ENCODE measurements at regions not wholly inside any gene's neighbourhood (a gene's known extent, or its start where the extent isn't known, plus 50 kb on each side); places are given as distances from the start of the nearest gene placed in this dataset.
A peak's percentile ranks its signal among the peaks of the same experiment; 100 is the strongest.

DNA sequence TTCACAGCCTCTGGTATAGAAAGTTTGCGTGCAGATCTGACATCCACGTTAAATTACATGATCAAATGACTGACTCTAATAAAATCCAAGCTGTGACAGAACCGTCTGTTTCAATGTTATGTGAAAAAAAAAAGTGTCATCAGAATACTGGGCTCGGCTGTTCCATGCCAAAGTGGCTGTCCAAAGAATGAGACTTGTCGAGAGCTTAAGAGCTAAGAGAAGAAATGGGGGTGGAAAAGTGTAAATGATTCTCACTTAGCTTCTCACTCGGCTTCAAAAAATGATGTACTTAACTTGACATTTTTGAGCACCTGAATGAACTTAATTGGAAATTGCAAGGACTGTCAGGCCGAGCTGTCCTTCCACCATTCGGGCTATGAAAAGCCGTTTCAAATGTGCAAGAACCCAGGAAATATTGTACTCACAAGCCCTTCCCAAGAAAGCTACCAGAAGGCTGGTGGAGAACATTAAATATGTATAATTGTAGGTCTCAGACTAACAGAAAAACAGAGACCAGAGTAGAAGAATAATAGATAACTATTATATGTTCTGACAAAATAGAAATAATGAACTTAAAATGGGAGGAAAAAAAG, 78.0 kb downstream of the DIO3 start:
- Histone ChIP-seq H3K4me3 (replicated peaks; ENCODE audit: low read depth, low read length) (no peak overlapping the region), H3K36me3 (ENCODE audit: control insufficient read depth, insufficient read depth, low read length) (no peaks in the 10 kb centered on the region), H3K27me3 (replicated peaks; ENCODE audit: control insufficient read depth, insufficient read depth, low read length) (no peaks in the 10 kb centered on the region)
- DNase-seq (ENCODE audit: extremely low read depth, insufficient read length): no peak
- TF ChIP-seq, protein P1, sequence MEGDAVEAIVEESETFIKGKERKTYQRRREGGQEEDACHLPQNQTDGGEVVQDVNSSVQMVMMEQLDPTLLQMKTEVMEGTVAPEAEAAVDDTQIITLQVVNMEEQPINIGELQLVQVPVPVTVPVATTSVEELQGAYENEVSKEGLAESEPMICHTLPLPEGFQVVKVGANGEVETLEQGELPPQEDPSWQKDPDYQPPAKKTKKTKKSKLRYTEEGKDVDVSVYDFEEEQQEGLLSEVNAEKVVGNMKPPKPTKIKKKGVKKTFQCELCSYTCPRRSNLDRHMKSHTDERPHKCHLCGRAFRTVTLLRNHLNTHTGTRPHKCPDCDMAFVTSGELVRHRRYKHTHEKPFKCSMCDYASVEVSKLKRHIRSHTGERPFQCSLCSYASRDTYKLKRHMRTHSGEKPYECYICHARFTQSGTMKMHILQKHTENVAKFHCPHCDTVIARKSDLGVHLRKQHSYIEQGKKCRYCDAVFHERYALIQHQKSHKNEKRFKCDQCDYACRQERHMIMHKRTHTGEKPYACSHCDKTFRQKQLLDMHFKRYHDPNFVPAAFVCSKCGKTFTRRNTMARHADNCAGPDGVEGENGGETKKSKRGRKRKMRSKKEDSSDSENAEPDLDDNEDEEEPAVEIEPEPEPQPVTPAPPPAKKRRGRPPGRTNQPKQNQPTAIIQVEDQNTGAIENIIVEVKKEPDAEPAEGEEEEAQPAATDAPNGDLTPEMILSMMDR (IDR thresholded peaks at IDR 0.05; ENCODE audit: insufficient read depth, low read length, poor library complexity, severe bottlenecking): no peak

- H3K27me3 ChIP-seq (replicated peaks; ENCODE audit: control insufficient read depth, insufficient read depth, low read length): no peaks in the 10 kb centered on the region
- no peaks in the 10 kb centered on the region for H3K36me3 ChIP-seq (ENCODE audit: control insufficient read depth, insufficient read depth, low read length)
- no peak overlapping the region for H3K4me3 ChIP-seq (replicated peaks; ENCODE audit: low read depth, low read length)
- TF ChIP-seq, protein P1 (IDR thresholded peaks at IDR 0.05; ENCODE audit: insufficient read depth, low read length, poor library complexity, severe bottlenecking): no peak
- no peak for DNase-seq (ENCODE audit: extremely low read depth, insufficient read length)
These were observed 82.4 kb downstream of the DIO3 start for GRCh38 chr14:101643651-101644050.

- no peaks in the 10 kb centered on the region for H3K36me3 ChIP-seq (ENCODE audit: control insufficient read depth, insufficient read depth, low read length)
- H3K27me3 ChIP-seq (replicated peaks; ENCODE audit: control insufficient read depth, insufficient read depth, low read length): no peaks in the 10 kb centered on the region
- no peak for DNase-seq (ENCODE audit: extremely low read depth, insufficient read length)
These were observed 92.8 kb downstream of the DIO3 start for GRCh38 chr14:101654051-101654450.

DNA sequence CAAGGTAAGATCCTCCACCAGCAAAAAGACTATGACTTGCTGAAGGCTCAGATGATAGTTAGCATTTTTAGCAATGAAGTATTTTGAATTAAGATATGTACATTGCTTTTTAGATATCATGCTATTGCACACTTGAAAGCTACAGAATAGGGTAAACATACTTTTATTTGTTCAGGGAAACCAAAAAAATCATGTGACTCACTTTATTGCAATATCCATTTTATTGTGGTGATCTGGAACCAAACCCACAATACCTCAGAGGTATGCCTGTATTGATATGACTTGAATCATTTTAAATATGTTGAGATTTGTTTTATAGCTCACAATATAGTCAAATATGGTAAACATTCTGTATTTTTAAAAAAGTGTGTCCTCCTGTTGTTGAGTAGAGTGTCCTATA, 96.1 kb downstream of the DIO3 start:
- H3K4me3 ChIP-seq (replicated peaks; ENCODE audit: low read depth, low read length): no peak overlapping the region
- H3K27me3 ChIP-seq (replicated peaks; ENCODE audit: control insufficient read depth, insufficient read depth, low read length): no peaks in the 10 kb centered on the region
- no peak for DNase-seq (ENCODE audit: extremely low read depth, insufficient read length)
- TF ChIP-seq, protein P1 (IDR thresholded peaks at IDR 0.05; ENCODE audit: insufficient read depth, low read length, poor library complexity, severe bottlenecking): no peak
- H3K36me3 ChIP-seq (ENCODE audit: control insufficient read depth, insufficient read depth, low read length): no peaks in the 10 kb centered on the region

More at GRCh38 chr14:101654051-101654450, 92.8 kb downstream of the DIO3 start:
- TF ChIP-seq, protein P1 (IDR thresholded peaks at IDR 0.05; ENCODE audit: insufficient read depth, low read length, poor library complexity, severe bottlenecking): no peak
- no peak overlapping the region for H3K4me3 ChIP-seq (replicated peaks; ENCODE audit: low read depth, low read length)

GRCh38 chr14:101665478-101666078, 95.9 kb upstream of the PPP2R5C start:
- Histone ChIP-seq H3K4me3 (replicated peaks; ENCODE audit: low read depth, low read length) (no peak overlapping the region), H3K27me3 (replicated peaks; ENCODE audit: control insufficient read depth, insufficient read depth, low read length) (no peaks in the 10 kb centered on the region), H3K36me3 (ENCODE audit: control insufficient read depth, insufficient read depth, low read length) (no peaks in the 10 kb centered on the region)
- peak; percentile 3 for DNase-seq (ENCODE audit: extremely low read depth, insufficient read length)
- TF ChIP-seq, protein P1 (IDR thresholded peaks at IDR 0.05; ENCODE audit: insufficient read depth, low read length, poor library complexity, severe bottlenecking): peak; percentile 69
